Peyer's patch (tissue), 4 donors: ENCODE measurements at regions not wholly inside any gene's neighbourhood (a gene's known extent, or its start where the extent isn't known, plus 50 kb on each side); places are given as distances from the start of the nearest gene placed in this dataset.

Experiments
- DNase-seq, 3 donors: peaks; one replicate each; pipeline ENCODE4 v3.0.0-alpha.2; 2017 to 2019
- H3K27ac ChIP-seq, 4 donors: fragments of 200-600 bp; sonication (generic); one replicate each; pipeline ENCODE4 v1.5.1; 2016 to 2019
- H3K27me3 ChIP-seq, 2 donors: fragments of 200-600 bp; sonication (generic); one replicate each; pipeline ENCODE4 v1.5.1; 2019
- H3K36me3 ChIP-seq, 3 donors: fragments of 200-600 bp; sonication (generic); one replicate each; pipeline ENCODE4 v1.5.1; 2016 to 2019
- H3K4me1 ChIP-seq, 4 donors: fragments of 200-600 bp; sonication (generic); one replicate each; pipeline ENCODE4 v1.5.1; 2016 to 2019
- H3K4me3 ChIP-seq, 4 donors: fragments of 200-600 bp; sonication (generic); 1 replicate in 3 of 4; 2 replicates in 1 of 4; pipeline ENCODE4 v1.5.1; 2016 to 2019; ENCODE audit warnings: mild to moderate bottlenecking in 1 of 4
- H3K9me3 ChIP-seq, 4 donors: fragments of 200-600 bp; sonication (generic); one replicate each; pipeline ENCODE4 v1.5.1; 2016 to 2019; ENCODE audit warnings: mild to moderate bottlenecking in 1 of 4
- CTCF ChIP-seq, 6 experiments: fragments of 450-650 bp in 4 of 6; fragments of 200-600 bp in 2 of 6; sonication (generic) in 1 of 6; IDR thresholded peaks; one replicate each; pipeline ENCODE4 v1.5.1; 2017 to 2019; ENCODE audit warnings: antibody characterized with exemption in 6 of 6, mild to moderate bottlenecking in 3 of 6, moderate library complexity in 1 of 6
- POLR2A ChIP-seq, 2 donors: fragments of 450-650 bp; IDR thresholded peaks; one replicate each; pipeline ENCODE4 v1.5.1; 2017; ENCODE audit warnings: antibody characterized with exemption in 2 of 2, mild to moderate bottlenecking in 2 of 2, moderate library complexity in 2 of 2

- H3K27ac ChIP-seq, result no peak overlapping the region
- H3K27me3 ChIP-seq, result no peaks in the 10 kb centered on the region
- TF ChIP-seq POLR2A (IDR thresholded peaks at IDR 0.05), result no peak
- TF ChIP-seq CTCF (IDR thresholded peaks at IDR 0.05), result no peak
- DNase-seq, result no peak
- no peaks in the 10 kb centered on the region for H3K9me3 ChIP-seq
- peaks cover 0 to 1% (median 0%) of the 10 kb centered on the region in 4 donors for H3K4me1 ChIP-seq
- H3K36me3 ChIP-seq, result no peaks in the 10 kb centered on the region
- H3K4me3 ChIP-seq, result no peak overlapping the region
Measured at GRCh38 chr20:39855056-39855455, 834.0 kb downstream of the MAFB start.

- TF ChIP-seq POLR2A (IDR thresholded peaks at IDR 0.05) (no peak), CTCF (IDR thresholded peaks at IDR 0.05) (no peak)
- H3K9me3 ChIP-seq, result no peaks in the 10 kb centered on the region
- no peaks in the 10 kb centered on the region for H3K36me3 ChIP-seq
- no peak overlapping the region for H3K4me3 ChIP-seq
- H3K4me1 ChIP-seq, result peaks cover 0 to 11% (median 0%) of the 10 kb centered on the region in 4 donors
- H3K27me3 ChIP-seq, result no peaks in the 10 kb centered on the region
- H3K27ac ChIP-seq, result no peak overlapping the region
- no peak for DNase-seq
Measured at GRCh38 chr20:39853636-39854035, 835.4 kb downstream of the MAFB start.

- Histone ChIP-seq H3K27me3 (no peaks in the 10 kb centered on the region), H3K4me3 (no peak overlapping the region), H3K9me3 (no peaks in the 10 kb centered on the region), H3K36me3 (no peaks in the 10 kb centered on the region), H3K27ac (no peak overlapping the region), H3K4me1 (peaks cover 0 to 11% (median 0%) of the 10 kb centered on the region in 4 donors)
- DNase-seq, result no peak
- TF ChIP-seq CTCF (IDR thresholded peaks at IDR 0.05) (no peak), POLR2A (IDR thresholded peaks at IDR 0.05) (no peak)
Measured at GRCh38 chr20:39853050-39853449, 836.0 kb downstream of the MAFB start.

GRCh38 chr20:39851459-39851858 is 837.6 kb downstream of the MAFB start:
- Histone ChIP-seq H3K4me3 (no peak overlapping the region), H3K9me3 (no peaks in the 10 kb centered on the region), H3K27ac (no peak overlapping the region), H3K36me3 (no peaks in the 10 kb centered on the region), H3K27me3 (no peaks in the 10 kb centered on the region), H3K4me1 (peaks cover 0 to 11% (median 0%) of the 10 kb centered on the region in 4 donors)
- no peak for DNase-seq
- TF ChIP-seq POLR2A (IDR thresholded peaks at IDR 0.05) (no peak), CTCF (IDR thresholded peaks at IDR 0.05) (no peak)

- no peak for DNase-seq
- Histone ChIP-seq H3K4me1 (peaks cover 0 to 11% (median 0%) of the 10 kb centered on the region in 4 donors), H3K4me3 (no peak overlapping the region), H3K9me3 (no peaks in the 10 kb centered on the region), H3K27ac (no peak overlapping the region), H3K36me3 (no peaks in the 10 kb centered on the region), H3K27me3 (no peaks in the 10 kb centered on the region)
- TF ChIP-seq POLR2A (IDR thresholded peaks at IDR 0.05) (no peak), CTCF (IDR thresholded peaks at IDR 0.05) (no peak)
Measured at GRCh38 chr20:39850821-39851330, 838.2 kb downstream of the MAFB start.

- no peak for DNase-seq
- Histone ChIP-seq H3K27me3 (no peaks in the 10 kb centered on the region), H3K27ac (peak overlapping the region in 1 of 4 donors; percentile 43), H3K36me3 (no peaks in the 10 kb centered on the region), H3K9me3 (no peaks in the 10 kb centered on the region), H3K4me3 (no peak overlapping the region), H3K4me1 (peaks cover 0 to 11% (median 0%) of the 10 kb centered on the region in 4 donors)
- no peak for TF ChIP-seq CTCF (IDR thresholded peaks at IDR 0.05)
- no peak for TF ChIP-seq POLR2A (IDR thresholded peaks at IDR 0.05)
Measured at GRCh38 chr20:39850246-39850645, 838.8 kb downstream of the MAFB start.
